H1 (cell line): ENCODE measurements at regions not wholly inside any gene's neighbourhood (a gene's known extent, or its start where the extent isn't known, plus 50 kb on each side); places are given as distances from the start of the nearest gene placed in this dataset.

Experiments
- CTCF ChIA-PET: fragments of 300-600 bp; sonication (Branson Sonifier 250); formaldehyde crosslinking; loops from one replicate; lab custom pipeline; 2021; ENCODE audit not compliant: partially characterized antibody; lab: Charles Lee
- POLR2A ChIA-PET: fragments of 300-600 bp; sonication (Branson Sonifier 250); formaldehyde crosslinking; loops from one replicate; lab custom pipeline; 2021; ENCODE audit warnings: inconsistent platforms; ENCODE audit not compliant: partially characterized antibody; lab: Charles Lee
- DNase-seq, 2 experiments: peaks; one replicate each; pipeline versions ENCODE4 v3.0.0 to v3.0.0-alpha.2; 2010 to 2022; ENCODE audit warnings: low spot score in 2 of 2, low read depth in 1 of 2, mixed read lengths in 1 of 2
- FAIRE-seq: peaks from 2 replicates; lab custom pipeline; 2011; peaks lifted over from hg19 to GRCh38; lab: Jason Lieb, UNC
- H2AFZ ChIP-seq: 2 replicates; pipeline ENCODE4 v1.8.1; 2012; ENCODE audit warnings: low read length, inconsistent platforms
- H2AK5ac ChIP-seq: 2 replicates; pipeline ENCODE4 v1.6.1; 2013; ENCODE audit warnings: low read depth, low read length
- H2BK120ac ChIP-seq: replicated peaks from 2 replicates; pipeline ENCODE3; 2013; ENCODE audit warnings: low read depth, low read length, inconsistent platforms
- H2BK12ac ChIP-seq: 2 replicates; pipeline ENCODE4 v1.6.1; 2013; ENCODE audit warnings: low read depth, low read length
- H2BK15ac ChIP-seq: 2 replicates; pipeline ENCODE4 v1.6.1; 2013; ENCODE audit warnings: low read length
- H2BK20ac ChIP-seq: 2 replicates; pipeline ENCODE4 v1.6.1; 2013; ENCODE audit warnings: low read length
- H2BK5ac ChIP-seq: 2 replicates; pipeline ENCODE4 v1.6.1; 2013; ENCODE audit warnings: low read depth, low read length
- H3K14ac ChIP-seq: 2 replicates; pipeline ENCODE4 v1.6.1; 2013; ENCODE audit warnings: inconsistent platforms; ENCODE audit not compliant: insufficient read length
- H3K18ac ChIP-seq: 2 replicates; pipeline ENCODE4 v1.6.1; 2013; ENCODE audit warnings: low read length; ENCODE audit errors: extremely low read depth
- H3K23ac ChIP-seq: 2 replicates; pipeline ENCODE4 v1.6.1; 2013; ENCODE audit warnings: inconsistent platforms; ENCODE audit not compliant: insufficient read length
- H3K23me2 ChIP-seq: 2 replicates; pipeline ENCODE4 v1.6.1; 2013; ENCODE audit warnings: low read depth, low read length
- H3K27ac ChIP-seq: 2 replicates; pipeline ENCODE4 v1.6.1; 2011; ENCODE audit warnings: low read depth, low read length, inconsistent platforms
- H3K27me3 ChIP-seq, 4 experiments: replicated peaks in 1 of 4; 1 replicate in 1 of 4; 2 replicates in 3 of 4; pipeline versions ENCODE4 v1.6.1 to v1.8.1; 2011 to 2013; ENCODE audit warnings: low read length in 3 of 4, mild to moderate bottlenecking in 3 of 4, inconsistent platforms in 2 of 4, mixed read lengths in 2 of 4, moderate library complexity in 1 of 4; ENCODE audit not compliant: control insufficient read depth in 3 of 4, insufficient read depth in 3 of 4; ENCODE audit errors: extremely low read depth in 1 of 4
- H3K36me3 ChIP-seq, 4 experiments: 2 replicates each; pipeline versions ENCODE4 v1.6.1 to v1.8.1; 2011 to 2013; ENCODE audit warnings: mild to moderate bottlenecking in 4 of 4, low read length in 3 of 4, moderate library complexity in 2 of 4, control low read depth in 1 of 4, inconsistent platforms in 1 of 4; ENCODE audit not compliant: insufficient read depth in 4 of 4, control insufficient read depth in 2 of 4
- H3K4ac ChIP-seq: replicated peaks from 2 replicates; pipeline ENCODE3; 2013; ENCODE audit warnings: low read length, low read depth, mixed read lengths, inconsistent platforms; ENCODE audit not compliant: insufficient read length
- H3K4me1 ChIP-seq, 4 experiments: replicated peaks in 1 of 4; 1 replicate in 1 of 4; 2 replicates in 3 of 4; pipeline versions ENCODE4 v1.6.1 to v1.8.1; 2011 to 2013; ENCODE audit warnings: low read length in 3 of 4, inconsistent platforms in 2 of 4, mixed read lengths in 1 of 4; ENCODE audit not compliant: insufficient read depth in 4 of 4, control insufficient read depth in 3 of 4
- H3K4me2 ChIP-seq, 2 experiments: 2 replicates each; pipeline versions ENCODE4 v1.6.1 to v1.8.1; 2011 to 2013; ENCODE audit warnings: low read depth in 2 of 2, low read length in 2 of 2, control low read depth in 1 of 2, inconsistent platforms in 1 of 2, mild to moderate bottlenecking in 1 of 2; ENCODE audit not compliant: insufficient read depth in 1 of 2
- H3K4me3 ChIP-seq, 4 experiments: fragments of 200-600, 300-600 bp in 1 of 4; sonication (generic), shearing (Covaris generic), sonication (Bioruptor Twin) in 1 of 4; 2 replicates each; pipeline versions ENCODE4 v1.5.1 to v1.8.1; 2011 to 2016; ENCODE audit warnings: low read length in 4 of 4, low read depth in 3 of 4, control low read depth in 2 of 4, inconsistent platforms in 2 of 4, mild to moderate bottlenecking in 2 of 4, mixed read lengths in 1 of 4, moderate library complexity in 1 of 4; ENCODE audit not compliant: insufficient read depth in 2 of 4; ENCODE audit errors: extremely low read depth in 1 of 4
- H3K56ac ChIP-seq: replicated peaks from 2 replicates; pipeline ENCODE3; 2013; ENCODE audit warnings: low read depth, mild to moderate bottlenecking, mixed read lengths, low read length, inconsistent platforms; ENCODE audit not compliant: insufficient read length
- H3K79me1 ChIP-seq: 2 replicates; pipeline ENCODE4 v1.6.1; 2013; ENCODE audit warnings: low read depth, low read length, control low read depth
- H3K79me2 ChIP-seq, 2 experiments: 2 replicates each; pipeline versions ENCODE4 v1.6.1 to v1.8.1; 2012 to 2013; ENCODE audit warnings: low read length in 2 of 2, mild to moderate bottlenecking in 2 of 2, inconsistent platforms in 1 of 2; ENCODE audit not compliant: insufficient read depth in 2 of 2, control insufficient read depth in 1 of 2
- H3K9ac ChIP-seq, 4 experiments: replicated peaks in 1 of 4; 1 replicate in 1 of 4; 2 replicates in 3 of 4; pipeline versions ENCODE4 v1.6.1 to v1.8.1; 2011 to 2013; ENCODE audit warnings: low read depth in 3 of 4, low read length in 3 of 4, control low read depth in 2 of 4, mild to moderate bottlenecking in 2 of 4, moderate library complexity in 2 of 4, inconsistent platforms in 1 of 4; ENCODE audit errors: extremely low read depth in 1 of 4
- H3K9me3 ChIP-seq, 2 experiments: 2 replicates each; pipeline versions ENCODE4 v1.6.1 to v1.8.1; 2012 to 2013; ENCODE audit warnings: mild to moderate bottlenecking in 2 of 2, moderate library complexity in 2 of 2, control low read depth in 1 of 2, inconsistent platforms in 1 of 2, low read depth in 1 of 2, low read length in 1 of 2, mixed read lengths in 1 of 2; ENCODE audit not compliant: insufficient read depth in 2 of 2
- H4K20me1 ChIP-seq, 2 experiments: replicated peaks in 1 of 2; 2 replicates each; pipeline versions ENCODE3 to v1.8.1; 2011 to 2013; ENCODE audit warnings: inconsistent platforms in 2 of 2, low read length in 2 of 2, mild to moderate bottlenecking in 1 of 2; ENCODE audit not compliant: insufficient read depth in 2 of 2, control insufficient read depth in 1 of 2
- H4K5ac ChIP-seq: 2 replicates; pipeline ENCODE4 v1.6.1; 2013; ENCODE audit warnings: low read length, low read depth, mixed read lengths, inconsistent platforms; ENCODE audit not compliant: insufficient read length
- H4K8ac ChIP-seq: 2 replicates; pipeline ENCODE4 v1.8.0; 2013; ENCODE audit warnings: mild to moderate bottlenecking, moderate library complexity, low read length, inconsistent platforms; ENCODE audit not compliant: insufficient read depth; ENCODE audit errors: extremely low read depth
- H4K91ac ChIP-seq: replicated peaks from 2 replicates; pipeline ENCODE3; 2013; ENCODE audit warnings: low read length, mixed read lengths, inconsistent platforms; ENCODE audit not compliant: insufficient read length
- CEBPB ChIP-seq: IDR thresholded peaks from 2 replicates; pipeline ENCODE4 v1.6.1; 2012; ENCODE audit warnings: low read depth, low read length
- KDM1A ChIP-seq: fragments of 200-600, 300-600 bp; sonication (generic); IDR thresholded peaks from 2 replicates; pipeline ENCODE4 v1.7.1; 2016; ENCODE audit warnings: mild to moderate bottlenecking, low read length, borderline replicate concordance
- USF2 ChIP-seq: IDR thresholded peaks from 2 replicates; pipeline ENCODE4 v1.6.1; 2011; ENCODE audit warnings: low read length, improper control_type of control experiment
- WGBS, 2 experiments: shearing (Covaris generic) in 1 of 2; methylation state at CpG; one replicate each; pipeline versions ENCODE4 v1.1.6 to v1.1.7; 2013 to 2015; ENCODE audit warnings: low lambda C conversion rate in 2 of 2, mixed read lengths in 2 of 2, inconsistent platforms in 1 of 2, low coverage in 1 of 2, missing lambda C conversion rate in 1 of 2; ENCODE audit not compliant: insufficient replicate concordance in 2 of 2, insufficient coverage in 1 of 2, insufficient read length in 1 of 2; ENCODE audit errors: extremely low coverage in 1 of 2, missing lambda C conversion rate in 1 of 2; 5-methylcytosine and 5-hydroxymethylcytosine counted together

DNA sequence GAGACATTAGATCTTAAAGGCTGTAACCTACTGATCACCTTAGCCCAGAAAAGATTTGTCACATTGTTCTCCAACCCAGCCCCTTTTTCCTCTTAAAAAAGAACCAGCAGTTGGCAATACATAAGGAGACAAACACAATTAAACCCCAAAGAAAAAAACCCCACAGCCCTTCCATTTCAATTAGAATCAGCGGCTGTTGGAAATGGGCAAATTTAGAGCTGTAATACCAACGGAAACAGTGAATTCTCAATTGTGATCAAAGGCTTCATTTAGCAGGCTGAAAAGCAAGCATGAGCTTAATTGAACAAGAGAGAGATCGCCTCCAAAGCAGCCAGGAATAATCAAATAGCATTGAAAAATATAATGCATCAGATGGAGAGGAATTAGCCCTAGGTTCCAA lies 153.6 kb downstream of the FAM114A2 start (continued):
- TF ChIP-seq CEBPB, result no peak

DNA sequence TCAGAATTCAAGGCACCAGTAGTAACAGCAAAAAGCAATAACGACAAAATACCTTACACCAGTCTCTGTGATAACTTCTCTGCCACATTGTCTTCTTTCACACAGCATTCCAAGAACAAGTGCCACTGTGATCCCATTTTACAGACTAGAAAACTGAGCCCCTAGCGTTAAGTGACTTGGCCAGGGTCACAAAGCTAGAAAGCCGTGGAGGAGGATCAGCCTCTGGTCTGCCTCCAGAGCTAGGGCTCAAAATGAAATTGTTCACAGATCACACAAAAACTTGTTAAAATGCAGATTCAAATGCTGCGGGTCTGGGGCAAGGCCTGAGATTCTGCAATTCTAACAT lies 154.1 kb downstream of the FAM114A2 start:
- Histone ChIP-seq H4K20me1 (no peaks in the 10 kb centered on the region), H3K27ac (no peak overlapping the region), H4K5ac (no peak overlapping the region), H3K23ac (no peak overlapping the region), H3K27me3 (no peaks in the 10 kb centered on the region), H4K91ac (no peak overlapping the region), H3K79me1 (no peaks in the 10 kb centered on the region), H3K18ac (no peak overlapping the region)
- peak; percentile 95 for TF ChIP-seq KDM1A
- no peak for TF ChIP-seq USF2
- TF ChIP-seq, all 59 proteins: peak for 1
- Histone ChIP-seq H2BK12ac (no peak overlapping the region), H2BK15ac (no peak overlapping the region), H2AK5ac (no peak overlapping the region), H4K8ac (no peak overlapping the region), H3K56ac (no peak overlapping the region), H3K4ac (no peak overlapping the region), H2BK20ac (no peak overlapping the region), H3K14ac (no peak overlapping the region), H3K23me2 (no peaks in the 10 kb centered on the region), H3K4me1 (peaks cover 0 to 3% (median 0%) of the 10 kb centered on the region in 4 experiments; a peak in 2 of 7 replicates), H3K36me3 (no peaks in the 10 kb centered on the region), H3K9ac (no peak overlapping the region), H2AFZ (no peak overlapping the region), H3K79me2 (no peaks in the 10 kb centered on the region), H2BK120ac (no peak overlapping the region), H2BK5ac (no peak overlapping the region), H3K4me3 (no peak overlapping the region), H3K4me2 (no peak overlapping the region), H3K9me3 (no peaks in the 10 kb centered on the region)
- FAIRE-seq (no peak), DNase-seq (no peak)
- ChIA-PET CTCF (interaction anchor here (1.4 to 1.5 kb wide), 2 partner anchors 9 to 358 kb away, joined by 3 to 4 read pairs; no protein-coding TSS in a partner anchor), POLR2A (no interaction called here)
- WGBS, 2 experiments, result 87% methylated on average over 4 of the region's 4 CpGs; no CpG with 5 or more reads in 1 of the 2 experiments
